Ishikawa (cell line): ENCODE measurements at regions not wholly inside any gene's neighbourhood (a gene's known extent, or its start where the extent isn't known, plus 50 kb on each side); places are given as distances from the start of the nearest gene placed in this dataset.

Source experiments
- CEBPB ChIP-seq: IDR thresholded peaks from 2 replicates; pipeline ENCODE4 v1.6.1; 2012
- CREB1 ChIP-seq: IDR thresholded peaks from 2 replicates; pipeline ENCODE4 v1.6.1; 2012; ENCODE audit warnings: low read depth
- EGR1 ChIP-seq: IDR thresholded peaks from 2 replicates; pipeline ENCODE4 v1.6.1; 2012
- EP300 ChIP-seq: IDR thresholded peaks from 2 replicates; pipeline ENCODE4 v1.6.1; 2012; ENCODE audit warnings: borderline replicate concordance
- FOXM1 ChIP-seq: IDR thresholded peaks from 2 replicates; pipeline ENCODE4 v1.6.1; 2012; ENCODE audit warnings: low read depth, borderline replicate concordance
- NFIC ChIP-seq: IDR thresholded peaks from 2 replicates; pipeline ENCODE4 v1.6.1; 2012
- RAD21 ChIP-seq: IDR thresholded peaks from 2 replicates; pipeline ENCODE4 v1.6.1; 2012; ENCODE audit warnings: low read depth
- TAF1 ChIP-seq: IDR thresholded peaks from 2 replicates; pipeline ENCODE4 v1.6.1; 2012; ENCODE audit warnings: low read depth, mild to moderate bottlenecking
- TCF12 ChIP-seq: IDR thresholded peaks from 2 replicates; pipeline ENCODE4 v1.6.1; 2012; ENCODE audit warnings: low read depth
- TEAD4 ChIP-seq: IDR thresholded peaks from 2 replicates; pipeline ENCODE4 v1.6.1; 2012
- USF1 ChIP-seq: IDR thresholded peaks from 2 replicates; pipeline ENCODE4 v1.6.1; 2012
- YY1 ChIP-seq: IDR thresholded peaks from 2 replicates; pipeline ENCODE4 v1.6.1; 2012; ENCODE audit warnings: low read depth
- ZBTB7A ChIP-seq: IDR thresholded peaks from 2 replicates; pipeline ENCODE4 v1.6.1; 2012; ENCODE audit warnings: low read depth
- TF ChIP-seq, protein P1 (sequence below): IDR thresholded peaks from 2 replicates; pipeline ENCODE4 v1.6.1; 2012
- TF ChIP-seq, protein P2 (sequence below): IDR thresholded peaks from 2 replicates; pipeline ENCODE4 v1.6.1; 2012; ENCODE audit warnings: low read depth, mild to moderate bottlenecking

GRCh38 chr14:43937001-43937400, 570.1 kb downstream of the FSCB start:
- TF ChIP-seq NFIC = no peak
- TF ChIP-seq, protein P1, sequence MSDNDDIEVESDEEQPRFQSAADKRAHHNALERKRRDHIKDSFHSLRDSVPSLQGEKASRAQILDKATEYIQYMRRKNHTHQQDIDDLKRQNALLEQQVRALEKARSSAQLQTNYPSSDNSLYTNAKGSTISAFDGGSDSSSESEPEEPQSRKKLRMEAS = no peak
- TF ChIP-seq TAF1 = no peak
- no peak for TF ChIP-seq YY1

GRCh38 chr14:43934102-43934501, 573.0 kb downstream of the FSCB start:
- TF ChIP-seq, protein P1 = no peak
- TF ChIP-seq, protein P2, sequence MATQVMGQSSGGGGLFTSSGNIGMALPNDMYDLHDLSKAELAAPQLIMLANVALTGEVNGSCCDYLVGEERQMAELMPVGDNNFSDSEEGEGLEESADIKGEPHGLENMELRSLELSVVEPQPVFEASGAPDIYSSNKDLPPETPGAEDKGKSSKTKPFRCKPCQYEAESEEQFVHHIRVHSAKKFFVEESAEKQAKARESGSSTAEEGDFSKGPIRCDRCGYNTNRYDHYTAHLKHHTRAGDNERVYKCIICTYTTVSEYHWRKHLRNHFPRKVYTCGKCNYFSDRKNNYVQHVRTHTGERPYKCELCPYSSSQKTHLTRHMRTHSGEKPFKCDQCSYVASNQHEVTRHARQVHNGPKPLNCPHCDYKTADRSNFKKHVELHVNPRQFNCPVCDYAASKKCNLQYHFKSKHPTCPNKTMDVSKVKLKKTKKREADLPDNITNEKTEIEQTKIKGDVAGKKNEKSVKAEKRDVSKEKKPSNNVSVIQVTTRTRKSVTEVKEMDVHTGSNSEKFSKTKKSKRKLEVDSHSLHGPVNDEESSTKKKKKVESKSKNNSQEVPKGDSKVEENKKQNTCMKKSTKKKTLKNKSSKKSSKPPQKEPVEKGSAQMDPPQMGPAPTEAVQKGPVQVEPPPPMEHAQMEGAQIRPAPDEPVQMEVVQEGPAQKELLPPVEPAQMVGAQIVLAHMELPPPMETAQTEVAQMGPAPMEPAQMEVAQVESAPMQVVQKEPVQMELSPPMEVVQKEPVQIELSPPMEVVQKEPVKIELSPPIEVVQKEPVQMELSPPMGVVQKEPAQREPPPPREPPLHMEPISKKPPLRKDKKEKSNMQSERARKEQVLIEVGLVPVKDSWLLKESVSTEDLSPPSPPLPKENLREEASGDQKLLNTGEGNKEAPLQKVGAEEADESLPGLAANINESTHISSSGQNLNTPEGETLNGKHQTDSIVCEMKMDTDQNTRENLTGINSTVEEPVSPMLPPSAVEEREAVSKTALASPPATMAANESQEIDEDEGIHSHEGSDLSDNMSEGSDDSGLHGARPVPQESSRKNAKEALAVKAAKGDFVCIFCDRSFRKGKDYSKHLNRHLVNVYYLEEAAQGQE = no peak
- TF ChIP-seq ZBTB7A = no peak
- no peak for TF ChIP-seq CEBPB
- no peak for TF ChIP-seq YY1

DNA sequence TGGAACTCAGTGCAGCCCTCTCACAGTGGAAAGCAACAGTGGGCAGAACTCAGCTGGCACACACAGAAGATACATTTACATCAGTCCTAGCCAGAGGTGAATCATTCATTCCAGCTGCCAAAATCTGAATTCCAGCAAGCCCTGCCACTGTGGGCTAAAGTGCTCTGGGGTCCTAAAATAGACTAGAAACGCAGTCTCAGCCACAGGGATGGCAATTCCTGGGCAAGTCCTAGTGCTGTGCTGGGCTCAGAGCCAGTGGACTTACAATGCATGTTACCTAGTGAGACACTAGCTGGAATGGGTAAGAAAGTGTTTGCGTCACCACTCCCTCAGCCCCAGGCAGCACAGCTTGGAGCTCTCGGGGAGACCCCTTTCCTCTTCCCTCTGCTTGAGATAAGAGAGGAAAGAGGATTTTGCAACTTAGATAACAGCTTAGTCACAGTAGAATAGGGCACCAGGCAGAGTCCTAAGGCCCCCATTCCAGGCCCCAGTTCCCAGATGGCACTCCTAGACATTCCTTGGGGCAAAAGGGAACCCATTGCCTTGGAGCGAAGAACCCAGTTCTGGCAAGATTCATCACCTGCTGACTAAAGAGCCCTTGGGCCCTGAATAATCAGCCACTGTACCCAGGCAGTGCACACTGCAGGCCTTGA, 592.9 kb downstream of the FSCB start:
- TF ChIP-seq TAF1 = no peak
- TF ChIP-seq YY1 = no peak
- no peak for TF ChIP-seq EP300
- TF ChIP-seq, protein P1 = no peak
- no peak for TF ChIP-seq USF1
- no peak for TF ChIP-seq TEAD4
- no peak for TF ChIP-seq CREB1
- no peak for TF ChIP-seq CEBPB

DNA sequence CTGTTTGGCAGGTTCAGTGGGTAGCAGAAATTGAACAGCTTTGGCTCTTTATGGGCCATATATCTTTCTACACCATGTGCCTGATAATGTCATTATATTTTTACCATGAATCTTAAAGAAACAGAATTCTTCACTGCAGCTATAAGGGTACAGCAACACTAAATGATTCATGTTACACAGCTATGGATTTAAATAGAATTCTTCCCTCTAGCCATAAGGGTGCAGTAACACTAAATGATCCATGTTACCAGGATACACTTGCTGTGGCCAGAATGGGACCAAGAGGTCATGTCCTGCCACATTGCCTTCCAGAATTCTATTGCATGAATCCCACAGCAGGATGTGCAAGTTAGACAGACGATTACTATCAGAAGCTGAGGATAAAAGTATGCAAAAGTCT, 603.9 kb downstream of the FSCB start:
- TF ChIP-seq RAD21 (no peak), FOXM1 (no peak), CEBPB (no peak), YY1 (no peak), TCF12 (no peak), EGR1 (no peak), CREB1 (no peak), USF1 (no peak), TAF1 (no peak), ZBTB7A (no peak), NFIC (no peak), EP300 (no peak), TEAD4 (no peak)
- TF ChIP-seq, protein P1 = no peak
- TF ChIP-seq, protein P2 = no peak

- TF ChIP-seq TAF1 (no peak), ZBTB7A (no peak), CREB1 (no peak), NFIC (no peak), RAD21 (no peak), EGR1 (no peak), TEAD4 (no peak), EP300 (no peak)
- TF ChIP-seq, protein P1 = no peak
Measured at GRCh38 chr14:43901911-43902673, 605.0 kb downstream of the FSCB start.
